ENCODE measurements at regions not wholly inside any gene's neighbourhood (a gene's known extent, or its start where the extent isn't known, plus 50 kb on each side); places are given as distances from the start of the nearest gene placed in this dataset.
"Not testable (repeated sequence)": the region's sequence is repeated elsewhere in the genome, so short reads cannot be mapped to it uniquely, and the experiment has no call there.

GRCh38 chr7:155377071-155377837 is 79.6 kb downstream of the INSIG1 start:
- DNase-seq (ENCODE audit: low read depth): no peak

GRCh38 chr7:155377838-155378579 is 79.9 kb upstream of the EN2 start:
- DNase-seq (ENCODE audit: low read depth): no peak

GRCh38 chr7:155378580-155378934 is 79.4 kb upstream of the EN2 start:
- no peak for DNase-seq (ENCODE audit: low read depth)

GRCh38 chr7:155378959-155379871 is 78.7 kb upstream of the EN2 start:
- no peak for DNase-seq (ENCODE audit: low read depth)

- DNase-seq (ENCODE audit: low read depth): peak; percentile 58
Measured at GRCh38 chr7:155380221-155380861, 77.6 kb upstream of the EN2 start.

- DNase-seq (ENCODE audit: low read depth): no peak
Measured at GRCh38 chr7:155380976-155381851, 76.7 kb upstream of the EN2 start.

- DNase-seq (ENCODE audit: low read depth): no peak
Measured at GRCh38 chr7:155381852-155382801, 75.8 kb upstream of the EN2 start.

- no peak for DNase-seq (ENCODE audit: low read depth)
Measured at GRCh38 chr7:155382802-155383171, 75.1 kb upstream of the EN2 start.

GRCh38 chr7:155383756-155384491 is 74.0 kb upstream of the EN2 start:
- no peak for DNase-seq (ENCODE audit: low read depth)

- no peak for DNase-seq (ENCODE audit: low read depth)
Measured at GRCh38 chr7:155384751-155385150, 73.2 kb upstream of the EN2 start.

- DNase-seq (ENCODE audit: low read depth): not testable (repeated sequence)
Measured at GRCh38 chr7:155385182-155385581, 72.7 kb upstream of the EN2 start.

GRCh38 chr7:155386608-155387007 is 71.3 kb upstream of the EN2 start:
- no peak for DNase-seq (ENCODE audit: low read depth)

- no peak for DNase-seq (ENCODE audit: low read depth)
Measured at GRCh38 chr7:155387066-155387620, 70.8 kb upstream of the EN2 start.

- no peak for DNase-seq (ENCODE audit: low read depth)
Measured at GRCh38 chr7:155388561-155388960, 69.4 kb upstream of the EN2 start.

GRCh38 chr7:155391414-155391813 is 66.5 kb upstream of the EN2 start:
- no peak for DNase-seq (ENCODE audit: low read depth)

GRCh38 chr7:155392726-155393570 is 65.0 kb upstream of the EN2 start:
- no peak for DNase-seq (ENCODE audit: low read depth)

- DNase-seq (ENCODE audit: low read depth): no peak
Measured at GRCh38 chr7:155394413-155394812, 63.5 kb upstream of the EN2 start.
